OCI-LY7 (cell line): ENCODE measurements at regions not wholly inside any gene's neighbourhood (a gene's known extent, or its start where the extent isn't known, plus 50 kb on each side); places are given as distances from the start of the nearest gene placed in this dataset.

ENCODE experiments used
- BruUV-seq: library from RNA; stranded (reverse); fragments of 400-500 nt; replicated peaks from 2 replicates; lab custom pipeline; 2021; lab: Mats Ljungman, UMichigan
- CTCF ChIA-PET: fragments of 300-600 bp; sonication (Branson Sonifier 250); formaldehyde crosslinking; loops from one replicate; lab custom pipeline; 2022; ENCODE audit warnings: antibody characterized with exemption; ENCODE audit not compliant: unreplicated experiment; lab: Charles Lee
- POLR2A ChIA-PET: fragments of 300-600 bp; sonication (Branson Sonifier 250); formaldehyde crosslinking; loops from one replicate; lab custom pipeline; 2022; ENCODE audit warnings: antibody characterized with exemption; lab: Charles Lee
- DNase-seq: peaks from one replicate; pipeline ENCODE4 v3.0.0-alpha.2; 2015; ENCODE audit warnings: low spot score
- H2AFZ ChIP-seq: fragments of 200-600 bp; sonication (generic), shearing (Covaris generic); 2 replicates; pipeline ENCODE4 v1.6.1; 2014; ENCODE audit warnings: mild to moderate bottlenecking, antibody characterized with exemption, low read length, moderate library complexity
- H3K27ac ChIP-seq: fragments of 200-600 bp; sonication (generic); 2 replicates; pipeline ENCODE4 v1.5.1; 2014; ENCODE audit warnings: mixed run types, low read depth, mild to moderate bottlenecking, moderate library complexity, low read length, inconsistent platforms; ENCODE audit not compliant: poor library complexity, severe bottlenecking
- H3K36me3 ChIP-seq: fragments of 200-600 bp; sonication (generic); 2 replicates; pipeline ENCODE4 v1.6.1; 2014; ENCODE audit warnings: mild to moderate bottlenecking, antibody characterized with exemption, low read length, moderate library complexity, mixed read lengths; ENCODE audit not compliant: insufficient read depth
- H3K4me1 ChIP-seq: fragments of 200-600 bp; sonication (generic); 2 replicates; pipeline ENCODE4 v1.5.1; 2014; ENCODE audit warnings: mild to moderate bottlenecking, low read length; ENCODE audit not compliant: insufficient read depth, poor library complexity, severe bottlenecking
- H3K4me2 ChIP-seq: fragments of 200-600 bp; sonication (generic); 2 replicates; pipeline ENCODE4 v1.6.1; 2014; ENCODE audit warnings: mild to moderate bottlenecking, low read length
- H3K4me3 ChIP-seq: fragments of 200-600 bp; sonication (generic); 2 replicates; pipeline ENCODE4 v1.5.1; 2014; ENCODE audit warnings: mild to moderate bottlenecking, low read depth, low read length; ENCODE audit not compliant: poor library complexity, severe bottlenecking
- H3K79me2 ChIP-seq: fragments of 200-600 bp; sonication (generic); 2 replicates; pipeline ENCODE4 v1.6.1; 2016; ENCODE audit warnings: low read depth, mild to moderate bottlenecking, low read length, moderate library complexity, mixed read lengths; ENCODE audit not compliant: insufficient read depth
- H3K9me2 ChIP-seq: fragments of 200-600 bp; sonication (generic); 2 replicates; pipeline ENCODE4 v1.6.1; 2016; ENCODE audit warnings: mild to moderate bottlenecking, low read length, mixed read lengths; ENCODE audit not compliant: insufficient read depth
- H3K9me3 ChIP-seq: fragments of 200-600 bp; sonication (generic); 2 replicates; pipeline ENCODE4 v1.6.1; 2014; ENCODE audit warnings: mild to moderate bottlenecking, mixed run types, low read length, mixed read lengths
- H4K20me1 ChIP-seq: fragments of 200-600 bp; sonication (generic); 2 replicates; pipeline ENCODE4 v1.6.1; 2014; ENCODE audit warnings: mild to moderate bottlenecking, antibody characterized with exemption, low read length, moderate library complexity, mixed read lengths; ENCODE audit not compliant: insufficient read depth
- CTCF ChIP-seq: fragments of 200-600 bp; sonication (generic); conservative IDR thresholded peaks from 2 replicates; pipeline ENCODE4 v1.5.1; 2014; ENCODE audit warnings: mild to moderate bottlenecking, antibody characterized with exemption, low read length, moderate library complexity, mixed read lengths
- EZH2phosphoT487 ChIP-seq: fragments of 200-600 bp; sonication (generic); IDR thresholded peaks from 2 replicates; pipeline ENCODE4 v1.6.1; 2018; ENCODE audit warnings: low read depth, borderline replicate concordance, mild to moderate bottlenecking, mixed run types, antibody characterized with exemption, low read length, moderate library complexity, mixed read lengths
- intact Hi-C: fragments of 100-400 bp; cut with micrococcal nuclease; formaldehyde crosslinking; loops from one replicate; pipeline ENCODE4 v1.10.0; 2022; ENCODE audit not compliant: unreplicated experiment

GRCh38 chr4:23268072-23268771 lies 575.5 kb downstream of the GBA3 start:
- DNase-seq: no peak
- TF ChIP-seq CTCF: no peak
- no peak for TF ChIP-seq EZH2phosphoT487
- no peak overlapping the region for H3K4me2 ChIP-seq

GRCh38 chr4:23266401-23266800 lies 573.7 kb downstream of the GBA3 start:
- H3K79me2 ChIP-seq: no peaks in the 10 kb centered on the region
- no peak overlapping the region for H3K27ac ChIP-seq
- intact Hi-C loops: no loop called here
- DNase-seq: no peak
- no peaks in the 10 kb centered on the region for H3K4me1 ChIP-seq
- H3K36me3 ChIP-seq: no peaks in the 10 kb centered on the region
- H3K4me2 ChIP-seq: no peak overlapping the region
- H3K4me3 ChIP-seq: no peak overlapping the region
- no peaks in the 10 kb centered on the region for H3K9me3 ChIP-seq
- ChIA-PET POLR2A (interaction anchor here (0.7 kb wide), 1 partner anchor 851 kb away, joined by 5 read pairs; no protein-coding TSS in a partner anchor), CTCF (no interaction called here)
- TF ChIP-seq EZH2phosphoT487 (no peak), CTCF (peak; percentile 31; the same call in 1 of the 2 replicates)
- BruUV-seq: no TSS peak
- no peak overlapping the region for H2AFZ ChIP-seq
- H4K20me1 ChIP-seq: no peaks in the 10 kb centered on the region
- H3K9me2 ChIP-seq: no peaks in the 10 kb centered on the region

More at GRCh38 chr4:23268072-23268771, 575.5 kb downstream of the GBA3 start:
- H3K4me3 ChIP-seq: no peak overlapping the region
- H3K79me2 ChIP-seq: no peaks in the 10 kb centered on the region
- ChIA-PET POLR2A (no interaction called here), CTCF (no interaction called here)
- H3K4me1 ChIP-seq: no peaks in the 10 kb centered on the region
- no TSS peak for BruUV-seq
- H3K9me2 ChIP-seq: no peaks in the 10 kb centered on the region
- H3K9me3 ChIP-seq: no peaks in the 10 kb centered on the region
- H2AFZ ChIP-seq: no peak overlapping the region
- no peak overlapping the region for H3K27ac ChIP-seq
- H3K36me3 ChIP-seq: no peaks in the 10 kb centered on the region
- H4K20me1 ChIP-seq: no peaks in the 10 kb centered on the region
- intact Hi-C loops: no loop called here

GRCh38 chr4:23260511-23260910 lies 567.8 kb downstream of the GBA3 start:
- H3K9me2 ChIP-seq: no peaks in the 10 kb centered on the region
- TF ChIP-seq CTCF (no peak), EZH2phosphoT487 (no peak)
- ChIA-PET POLR2A (no interaction called here), CTCF (no interaction called here)
- H3K4me2 ChIP-seq: no peak overlapping the region
- intact Hi-C loops: no loop called here
- H3K4me1 ChIP-seq: no peaks in the 10 kb centered on the region
- no peak for DNase-seq
- no peaks in the 10 kb centered on the region for H3K79me2 ChIP-seq
- H3K9me3 ChIP-seq: no peaks in the 10 kb centered on the region
- H3K4me3 ChIP-seq: no peak overlapping the region
- no peaks in the 10 kb centered on the region for H4K20me1 ChIP-seq
- no peak overlapping the region for H3K27ac ChIP-seq
- H2AFZ ChIP-seq: no peak overlapping the region
- no TSS peak for BruUV-seq
- no peaks in the 10 kb centered on the region for H3K36me3 ChIP-seq
